H1 (cell line): ENCODE measurements at regions not wholly inside any gene's neighbourhood (a gene's known extent, or its start where the extent isn't known, plus 50 kb on each side); places are given as distances from the start of the nearest gene placed in this dataset.

ENCODE experiments used
- SRF ChIP-seq: IDR thresholded peaks from 2 replicates; pipeline ENCODE4 v1.6.1; 2011; ENCODE audit warnings: mild to moderate bottlenecking, low read depth, low read length, moderate library complexity
- TF ChIP-seq, protein P1 (sequence below): fragments of 300-600 bp; sonication (generic); IDR thresholded peaks from 2 replicates; pipeline ENCODE4 v1.7.1; 2012; ENCODE audit warnings: low read length, moderate library complexity, mild to moderate bottlenecking, inconsistent platforms; ENCODE audit not compliant: insufficient replicate concordance

DNA sequence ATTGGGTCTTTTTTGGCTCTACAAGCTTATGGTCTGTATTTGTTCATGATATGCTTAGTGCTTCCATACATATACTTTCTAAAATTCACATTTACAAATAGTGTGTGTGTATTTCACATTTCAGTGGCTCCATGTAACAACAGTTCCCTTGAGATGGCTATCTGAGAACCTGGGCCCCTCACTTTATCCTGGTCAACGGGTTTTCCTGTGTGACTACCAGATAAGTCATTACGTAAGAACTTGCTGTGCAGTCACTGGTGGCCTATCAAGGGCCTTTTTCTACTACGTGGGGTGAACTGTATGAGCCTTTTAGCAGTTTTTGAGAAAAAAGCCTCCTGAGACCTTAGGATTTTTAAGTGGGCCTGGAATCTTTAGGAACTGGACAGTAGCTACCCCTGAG is 454.1 kb downstream of the PCNX1 start (continued):
- TF ChIP-seq, protein P1, sequence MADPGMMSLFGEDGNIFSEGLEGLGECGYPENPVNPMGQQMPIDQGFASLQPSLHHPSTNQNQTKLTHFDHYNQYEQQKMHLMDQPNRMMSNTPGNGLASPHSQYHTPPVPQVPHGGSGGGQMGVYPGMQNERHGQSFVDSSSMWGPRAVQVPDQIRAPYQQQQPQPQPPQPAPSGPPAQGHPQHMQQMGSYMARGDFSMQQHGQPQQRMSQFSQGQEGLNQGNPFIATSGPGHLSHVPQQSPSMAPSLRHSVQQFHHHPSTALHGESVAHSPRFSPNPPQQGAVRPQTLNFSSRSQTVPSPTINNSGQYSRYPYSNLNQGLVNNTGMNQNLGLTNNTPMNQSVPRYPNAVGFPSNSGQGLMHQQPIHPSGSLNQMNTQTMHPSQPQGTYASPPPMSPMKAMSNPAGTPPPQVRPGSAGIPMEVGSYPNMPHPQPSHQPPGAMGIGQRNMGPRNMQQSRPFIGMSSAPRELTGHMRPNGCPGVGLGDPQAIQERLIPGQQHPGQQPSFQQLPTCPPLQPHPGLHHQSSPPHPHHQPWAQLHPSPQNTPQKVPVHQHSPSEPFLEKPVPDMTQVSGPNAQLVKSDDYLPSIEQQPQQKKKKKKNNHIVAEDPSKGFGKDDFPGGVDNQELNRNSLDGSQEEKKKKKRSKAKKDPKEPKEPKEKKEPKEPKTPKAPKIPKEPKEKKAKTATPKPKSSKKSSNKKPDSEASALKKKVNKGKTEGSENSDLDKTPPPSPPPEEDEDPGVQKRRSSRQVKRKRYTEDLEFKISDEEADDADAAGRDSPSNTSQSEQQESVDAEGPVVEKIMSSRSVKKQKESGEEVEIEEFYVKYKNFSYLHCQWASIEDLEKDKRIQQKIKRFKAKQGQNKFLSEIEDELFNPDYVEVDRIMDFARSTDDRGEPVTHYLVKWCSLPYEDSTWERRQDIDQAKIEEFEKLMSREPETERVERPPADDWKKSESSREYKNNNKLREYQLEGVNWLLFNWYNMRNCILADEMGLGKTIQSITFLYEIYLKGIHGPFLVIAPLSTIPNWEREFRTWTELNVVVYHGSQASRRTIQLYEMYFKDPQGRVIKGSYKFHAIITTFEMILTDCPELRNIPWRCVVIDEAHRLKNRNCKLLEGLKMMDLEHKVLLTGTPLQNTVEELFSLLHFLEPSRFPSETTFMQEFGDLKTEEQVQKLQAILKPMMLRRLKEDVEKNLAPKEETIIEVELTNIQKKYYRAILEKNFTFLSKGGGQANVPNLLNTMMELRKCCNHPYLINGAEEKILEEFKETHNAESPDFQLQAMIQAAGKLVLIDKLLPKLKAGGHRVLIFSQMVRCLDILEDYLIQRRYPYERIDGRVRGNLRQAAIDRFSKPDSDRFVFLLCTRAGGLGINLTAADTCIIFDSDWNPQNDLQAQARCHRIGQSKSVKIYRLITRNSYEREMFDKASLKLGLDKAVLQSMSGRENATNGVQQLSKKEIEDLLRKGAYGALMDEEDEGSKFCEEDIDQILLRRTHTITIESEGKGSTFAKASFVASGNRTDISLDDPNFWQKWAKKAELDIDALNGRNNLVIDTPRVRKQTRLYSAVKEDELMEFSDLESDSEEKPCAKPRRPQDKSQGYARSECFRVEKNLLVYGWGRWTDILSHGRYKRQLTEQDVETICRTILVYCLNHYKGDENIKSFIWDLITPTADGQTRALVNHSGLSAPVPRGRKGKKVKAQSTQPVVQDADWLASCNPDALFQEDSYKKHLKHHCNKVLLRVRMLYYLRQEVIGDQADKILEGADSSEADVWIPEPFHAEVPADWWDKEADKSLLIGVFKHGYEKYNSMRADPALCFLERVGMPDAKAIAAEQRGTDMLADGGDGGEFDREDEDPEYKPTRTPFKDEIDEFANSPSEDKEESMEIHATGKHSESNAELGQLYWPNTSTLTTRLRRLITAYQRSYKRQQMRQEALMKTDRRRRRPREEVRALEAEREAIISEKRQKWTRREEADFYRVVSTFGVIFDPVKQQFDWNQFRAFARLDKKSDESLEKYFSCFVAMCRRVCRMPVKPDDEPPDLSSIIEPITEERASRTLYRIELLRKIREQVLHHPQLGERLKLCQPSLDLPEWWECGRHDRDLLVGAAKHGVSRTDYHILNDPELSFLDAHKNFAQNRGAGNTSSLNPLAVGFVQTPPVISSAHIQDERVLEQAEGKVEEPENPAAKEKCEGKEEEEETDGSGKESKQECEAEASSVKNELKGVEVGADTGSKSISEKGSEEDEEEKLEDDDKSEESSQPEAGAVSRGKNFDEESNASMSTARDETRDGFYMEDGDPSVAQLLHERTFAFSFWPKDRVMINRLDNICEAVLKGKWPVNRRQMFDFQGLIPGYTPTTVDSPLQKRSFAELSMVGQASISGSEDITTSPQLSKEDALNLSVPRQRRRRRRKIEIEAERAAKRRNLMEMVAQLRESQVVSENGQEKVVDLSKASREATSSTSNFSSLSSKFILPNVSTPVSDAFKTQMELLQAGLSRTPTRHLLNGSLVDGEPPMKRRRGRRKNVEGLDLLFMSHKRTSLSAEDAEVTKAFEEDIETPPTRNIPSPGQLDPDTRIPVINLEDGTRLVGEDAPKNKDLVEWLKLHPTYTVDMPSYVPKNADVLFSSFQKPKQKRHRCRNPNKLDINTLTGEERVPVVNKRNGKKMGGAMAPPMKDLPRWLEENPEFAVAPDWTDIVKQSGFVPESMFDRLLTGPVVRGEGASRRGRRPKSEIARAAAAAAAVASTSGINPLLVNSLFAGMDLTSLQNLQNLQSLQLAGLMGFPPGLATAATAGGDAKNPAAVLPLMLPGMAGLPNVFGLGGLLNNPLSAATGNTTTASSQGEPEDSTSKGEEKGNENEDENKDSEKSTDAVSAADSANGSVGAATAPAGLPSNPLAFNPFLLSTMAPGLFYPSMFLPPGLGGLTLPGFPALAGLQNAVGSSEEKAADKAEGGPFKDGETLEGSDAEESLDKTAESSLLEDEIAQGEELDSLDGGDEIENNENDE: no peak
- no peak for TF ChIP-seq SRF
- TF ChIP-seq, all 59 proteins: peak for 0
